Keratinocyte (primary cell): ENCODE measurements at regions not wholly inside any gene's neighbourhood (a gene's known extent, or its start where the extent isn't known, plus 50 kb on each side); places are given as distances from the start of the nearest gene placed in this dataset.

Source experiments
- EZH2 ChIP-seq: IDR thresholded peaks from one replicate; pipeline ENCODE4 v1.6.1; 2012; ENCODE audit warnings: inconsistent platforms, mild to moderate bottlenecking, low read length, moderate library complexity
- TF ChIP-seq, protein P1 (sequence below), 3 experiments: IDR thresholded peaks in 1 of 3; conservative IDR thresholded peaks in 1 of 3; optimal IDR thresholded peaks in 1 of 3; 2 replicates in 2 of 3; 3 replicates in 1 of 3; pipeline versions ENCODE3 to v1.5.1; 2011; ENCODE audit warnings: low read length in 3 of 3, mild to moderate bottlenecking in 3 of 3, moderate library complexity in 2 of 3, control low read depth in 1 of 3, inconsistent platforms in 1 of 3; ENCODE audit not compliant: insufficient read depth in 2 of 3; ENCODE audit errors: extremely low read depth in 1 of 3

- TF ChIP-seq, protein P1, sequence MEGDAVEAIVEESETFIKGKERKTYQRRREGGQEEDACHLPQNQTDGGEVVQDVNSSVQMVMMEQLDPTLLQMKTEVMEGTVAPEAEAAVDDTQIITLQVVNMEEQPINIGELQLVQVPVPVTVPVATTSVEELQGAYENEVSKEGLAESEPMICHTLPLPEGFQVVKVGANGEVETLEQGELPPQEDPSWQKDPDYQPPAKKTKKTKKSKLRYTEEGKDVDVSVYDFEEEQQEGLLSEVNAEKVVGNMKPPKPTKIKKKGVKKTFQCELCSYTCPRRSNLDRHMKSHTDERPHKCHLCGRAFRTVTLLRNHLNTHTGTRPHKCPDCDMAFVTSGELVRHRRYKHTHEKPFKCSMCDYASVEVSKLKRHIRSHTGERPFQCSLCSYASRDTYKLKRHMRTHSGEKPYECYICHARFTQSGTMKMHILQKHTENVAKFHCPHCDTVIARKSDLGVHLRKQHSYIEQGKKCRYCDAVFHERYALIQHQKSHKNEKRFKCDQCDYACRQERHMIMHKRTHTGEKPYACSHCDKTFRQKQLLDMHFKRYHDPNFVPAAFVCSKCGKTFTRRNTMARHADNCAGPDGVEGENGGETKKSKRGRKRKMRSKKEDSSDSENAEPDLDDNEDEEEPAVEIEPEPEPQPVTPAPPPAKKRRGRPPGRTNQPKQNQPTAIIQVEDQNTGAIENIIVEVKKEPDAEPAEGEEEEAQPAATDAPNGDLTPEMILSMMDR (optimal IDR thresholded peaks at IDR 0.05 in 1 of 3, IDR thresholded peaks at IDR 0.05 in 1 of 3, conservative IDR thresholded peaks at IDR 0.05 in 1 of 3; ENCODE audit: extremely low read depth in 1 of 3, insufficient read depth in 2 of 3, low read length in 3 of 3): no peak
- TF ChIP-seq EZH2: no peak
Measured at GRCh38 chr2:34601561-34601960, 1002.5 kb upstream of the FAM98A start.
